Frontal cortex (tissue), 3 donors: ENCODE measurements at regions not wholly inside any gene's neighbourhood (a gene's known extent, or its start where the extent isn't known, plus 50 kb on each side); places are given as distances from the start of the nearest gene placed in this dataset.

Experiments used
- DNase-seq, 2 donors: peaks; one replicate each; pipeline ENCODE4 v3.0.0; 2012; ENCODE audit warnings: low spot score in 2 of 2
- FAIRE-seq: peaks from 2 replicates; lab custom pipeline; 2012; peaks lifted over from hg19 to GRCh38; lab: Jason Lieb, UNC
- donor health status: control.
- donor health status: control.
- donor health status: control.

- no peak for FAIRE-seq
- DNase-seq: no peak
These were observed 560.3 kb upstream of the CDH8 start for GRCh38 chr16:62596584-62596983.

DNA sequence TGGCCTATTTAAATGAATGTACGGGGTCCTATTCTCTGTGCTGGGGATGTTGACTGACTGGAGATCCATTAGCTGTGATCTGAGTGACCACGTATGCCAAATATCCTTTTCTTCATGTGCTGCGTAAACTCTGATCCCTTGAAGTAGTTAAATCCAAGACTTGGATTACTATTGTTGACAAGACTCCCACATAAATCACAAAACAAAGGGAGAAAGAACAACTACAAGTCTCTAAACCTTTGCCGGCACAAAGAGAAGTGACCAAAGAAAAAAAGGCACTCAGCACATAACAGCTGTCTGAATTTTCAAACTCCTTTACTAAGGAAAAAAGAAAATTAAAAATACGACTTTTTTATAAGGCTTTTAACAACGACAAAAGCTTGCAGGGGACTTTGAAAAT lies 559.9 kb upstream of the CDH8 start:
- DNase-seq: no peak
- no peak for FAIRE-seq

DNA sequence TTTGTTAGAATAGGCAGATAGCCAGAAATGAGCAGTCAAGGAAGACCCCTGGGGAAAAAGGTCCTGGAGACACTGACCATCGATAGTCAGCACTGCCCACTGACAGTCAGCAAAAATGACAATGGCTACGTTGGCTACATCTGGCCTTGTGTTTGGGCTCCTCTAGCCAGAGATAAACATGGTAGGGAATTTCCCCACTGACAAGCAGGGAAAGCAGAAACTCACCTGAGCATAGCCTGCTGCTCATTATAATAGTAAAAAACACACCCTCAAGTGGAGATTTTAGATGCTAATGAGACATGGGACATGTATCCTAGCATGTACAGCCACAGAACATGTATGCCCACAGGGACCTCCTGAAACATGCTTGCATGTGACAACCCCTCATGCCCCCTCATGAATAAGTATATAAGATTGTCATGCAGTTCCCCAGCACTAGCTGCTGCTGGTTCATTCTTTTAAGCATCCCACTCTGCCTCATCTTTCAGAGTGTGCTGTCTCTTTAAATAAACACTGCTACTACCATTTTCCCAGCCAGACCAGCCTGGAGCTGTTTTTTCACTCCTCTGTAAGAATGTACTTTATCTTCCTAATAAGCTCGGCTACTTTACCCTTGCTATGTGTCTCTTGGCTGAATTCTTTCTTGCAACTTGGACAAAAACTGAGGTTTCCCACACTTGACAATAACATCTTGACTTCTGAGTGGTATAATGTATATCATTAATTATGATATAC lies 550.1 kb upstream of the CDH8 start:
- no peak for FAIRE-seq

GRCh38 chr16:62585041-62585545 lies 548.9 kb upstream of the CDH8 start:
- FAIRE-seq (no peak), DNase-seq (no peak)

More for the DNA sequence above, 550.1 kb upstream of the CDH8 start:
- no peak for DNase-seq

DNA sequence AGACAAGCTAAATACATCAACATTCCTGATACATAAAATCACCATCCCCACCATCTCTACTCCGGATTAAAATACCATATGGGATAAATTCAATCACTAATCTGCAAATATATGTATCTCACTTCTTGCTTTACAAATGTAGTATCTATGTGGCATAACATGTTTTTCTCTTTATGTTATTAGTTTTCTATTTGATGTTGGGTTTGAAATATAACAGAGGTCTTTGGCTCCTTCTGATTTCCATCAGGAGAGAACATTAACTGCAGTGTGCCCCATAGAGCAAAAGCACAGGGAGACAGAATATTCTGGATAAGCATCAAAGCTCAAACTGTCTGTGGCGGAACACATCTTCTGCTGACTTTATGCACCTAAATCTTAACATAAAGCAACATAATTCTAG lies 547.2 kb upstream of the CDH8 start:
- no peak for DNase-seq
- FAIRE-seq: no peak

DNA sequence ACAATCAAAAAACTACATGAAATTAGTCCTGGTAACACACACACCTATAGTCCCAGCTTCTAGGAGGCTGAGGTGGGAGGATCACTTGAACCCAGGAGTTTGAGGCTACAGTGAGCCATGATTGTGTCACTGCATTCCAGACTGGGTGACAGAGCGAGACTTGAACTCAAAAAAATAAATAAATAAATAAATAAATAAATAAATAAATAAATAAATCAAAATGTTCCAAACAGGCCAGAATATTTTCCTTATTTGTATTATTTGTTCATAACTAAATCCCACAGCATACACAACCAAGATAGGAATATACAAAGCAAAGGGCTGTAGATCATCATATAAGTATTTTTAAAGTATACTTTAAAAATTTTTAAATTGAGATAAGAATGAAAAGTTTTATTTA lies 537.2 kb upstream of the CDH8 start:
- no peak for DNase-seq
- FAIRE-seq: peak; percentile 23

GRCh38 chr16:62568926-62569325 lies 532.7 kb upstream of the CDH8 start:
- FAIRE-seq: no peak
- DNase-seq: no peak

DNA sequence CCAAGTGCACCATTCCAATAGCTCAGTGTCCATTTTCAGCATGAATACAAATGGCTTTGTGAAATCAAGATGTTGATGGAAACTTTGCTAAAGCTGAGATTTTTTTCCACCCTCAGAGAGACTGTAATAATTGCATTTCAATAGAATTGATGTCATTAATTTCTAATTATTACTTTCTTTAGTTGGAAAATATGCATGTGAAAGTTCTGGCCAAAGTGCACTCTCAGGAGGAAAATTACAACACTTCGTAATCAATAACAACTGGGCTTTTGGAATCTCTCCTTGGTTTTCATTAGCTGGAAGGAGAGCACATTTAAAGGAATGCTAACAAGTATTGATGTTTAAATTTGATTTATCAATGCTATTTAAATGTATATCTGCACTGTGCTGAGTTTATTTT lies 529.5 kb upstream of the CDH8 start:
- no peak for FAIRE-seq
- DNase-seq: no peak

DNA sequence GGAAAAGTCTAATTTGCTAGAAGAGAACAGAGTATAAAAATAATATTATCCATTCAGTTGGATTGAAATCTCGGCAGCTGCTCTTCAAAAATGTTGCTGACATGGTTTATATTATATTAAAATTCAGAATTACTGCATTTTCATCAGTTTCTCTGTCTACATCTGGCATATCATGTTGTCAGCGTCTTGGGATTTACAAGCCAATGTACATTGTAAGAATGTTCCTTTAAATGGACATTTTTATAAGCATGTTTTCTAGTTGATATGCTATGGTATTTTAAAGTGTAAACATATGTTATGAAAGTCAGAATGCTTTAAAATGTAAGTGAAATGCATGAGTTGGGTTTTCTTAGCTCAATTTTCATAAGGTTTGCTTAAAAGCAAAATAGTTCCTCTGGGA lies 528.1 kb upstream of the CDH8 start:
- no peak for DNase-seq
- FAIRE-seq: no peak

DNA sequence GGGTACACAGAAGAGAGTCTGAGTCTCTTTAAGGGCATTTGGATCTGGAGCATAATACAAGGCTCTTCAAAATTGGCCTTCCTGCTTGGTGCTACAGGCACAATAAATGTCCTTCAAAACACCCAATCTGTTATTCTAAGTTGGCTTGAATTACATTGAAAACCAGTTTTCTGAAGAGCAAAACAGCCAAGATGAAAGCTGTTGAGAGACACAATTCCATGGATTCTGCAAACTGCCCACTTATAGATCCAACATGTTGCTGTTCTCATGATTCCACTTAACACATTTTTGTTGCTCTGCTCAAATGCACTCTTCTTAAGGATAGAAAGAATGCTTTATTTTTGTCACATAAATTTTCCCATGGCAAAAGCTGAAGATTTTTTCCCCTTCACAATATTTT lies 525.9 kb upstream of the CDH8 start:
- DNase-seq (no peak), FAIRE-seq (no peak)

DNA sequence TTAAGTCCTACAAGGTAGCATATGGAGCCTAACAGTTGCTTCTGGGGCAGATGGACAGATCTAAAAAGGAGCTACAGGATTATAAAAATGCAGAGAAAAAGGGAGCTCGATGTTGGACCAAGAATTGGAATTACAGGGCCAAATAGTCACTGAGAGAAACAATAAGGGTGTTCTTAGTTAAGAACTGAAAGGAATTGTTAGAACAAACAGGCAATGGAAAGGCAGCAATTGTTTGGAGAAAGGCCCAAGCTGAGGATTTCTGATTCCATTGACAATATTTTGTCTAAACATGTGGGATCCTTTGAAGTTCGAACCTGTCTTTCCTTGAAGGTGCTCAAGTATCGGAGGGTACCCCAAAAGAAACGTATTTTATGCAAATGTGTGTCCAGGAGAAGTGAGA lies 513.6 kb upstream of the CDH8 start:
- no peak for DNase-seq
- FAIRE-seq: no peak

DNA sequence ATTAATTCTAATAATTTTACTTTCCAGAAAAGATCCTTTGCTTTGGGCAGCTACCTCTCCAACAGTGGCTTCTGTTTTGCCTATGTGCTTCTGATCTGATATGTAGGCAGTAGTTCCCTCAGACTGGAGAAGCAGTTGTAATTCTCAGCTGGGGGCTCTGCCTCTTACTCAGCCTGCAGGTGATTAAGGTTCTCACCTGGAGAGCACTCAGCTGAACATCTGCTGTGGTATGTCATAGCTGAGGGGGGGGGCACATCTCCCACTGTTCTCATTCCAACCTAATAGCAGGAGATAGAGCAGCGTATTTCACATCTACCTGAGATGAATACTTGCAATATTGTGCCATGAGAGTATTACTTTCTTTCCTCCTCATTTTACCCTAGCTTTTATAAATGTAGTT lies 511.9 kb upstream of the CDH8 start:
- FAIRE-seq (no peak), DNase-seq (no peak)

DNA sequence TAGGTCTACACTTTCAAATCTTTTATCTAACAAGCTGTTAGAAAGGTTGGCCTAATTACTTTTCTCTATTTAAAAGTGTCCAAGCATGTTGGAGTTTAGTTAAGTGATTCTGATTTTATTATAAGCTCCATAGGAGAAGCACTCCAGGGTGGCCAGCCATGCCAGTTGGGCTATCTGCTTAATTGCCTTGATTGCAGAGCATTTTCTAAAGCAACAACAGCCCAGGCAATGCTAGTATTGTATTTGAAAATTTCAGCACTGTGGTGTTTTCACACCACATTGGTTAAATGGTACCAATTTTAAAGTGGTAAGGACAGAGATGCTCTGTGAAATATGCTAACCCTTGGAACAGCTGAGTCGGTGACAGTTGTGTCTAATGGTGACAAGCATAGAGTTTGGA lies 510.5 kb upstream of the CDH8 start:
- DNase-seq (no peak), FAIRE-seq (no peak)

- DNase-seq (no peak), FAIRE-seq (no peak)
These were observed 508.8 kb upstream of the CDH8 start for GRCh38 chr16:62545039-62545438.

DNA sequence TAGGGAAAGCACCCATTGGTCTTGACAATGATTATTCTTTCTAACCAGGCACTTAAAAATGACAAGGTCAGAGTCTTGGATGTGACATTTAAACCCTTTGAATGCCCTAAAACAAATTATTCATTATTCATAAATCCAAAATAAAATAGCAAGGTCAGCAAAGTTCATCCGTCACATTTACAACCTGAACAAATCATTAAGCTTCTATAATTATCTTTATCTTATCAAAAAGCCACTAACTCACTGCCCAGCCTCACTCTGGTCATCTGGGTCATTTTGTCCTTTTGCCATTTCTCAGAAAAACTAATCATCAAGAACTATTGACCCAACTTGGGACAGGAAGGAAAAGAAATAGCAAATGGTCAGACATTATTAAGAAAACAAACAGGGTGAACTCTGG lies 507.3 kb upstream of the CDH8 start:
- DNase-seq (no peak), FAIRE-seq (no peak)

DNA sequence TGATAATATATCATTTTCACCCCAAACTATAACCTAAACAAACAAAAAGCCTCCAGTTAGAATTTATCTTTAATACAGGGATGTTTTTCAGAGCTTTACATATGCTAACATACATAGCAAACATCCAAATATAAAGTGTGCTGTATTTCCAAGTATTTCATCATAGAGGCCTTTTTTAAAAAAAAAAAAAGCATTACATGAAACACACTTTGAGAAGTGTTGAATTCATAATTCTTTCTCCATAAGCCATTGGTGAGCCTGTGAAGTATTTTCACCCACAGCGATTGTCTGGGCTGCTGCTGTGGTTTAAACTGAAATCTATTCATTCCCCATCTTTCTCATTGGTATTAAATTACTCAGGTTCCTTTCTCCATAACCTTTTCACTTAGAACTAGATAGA lies 503.4 kb upstream of the CDH8 start:
- no peak for FAIRE-seq
- DNase-seq: no peak

DNA sequence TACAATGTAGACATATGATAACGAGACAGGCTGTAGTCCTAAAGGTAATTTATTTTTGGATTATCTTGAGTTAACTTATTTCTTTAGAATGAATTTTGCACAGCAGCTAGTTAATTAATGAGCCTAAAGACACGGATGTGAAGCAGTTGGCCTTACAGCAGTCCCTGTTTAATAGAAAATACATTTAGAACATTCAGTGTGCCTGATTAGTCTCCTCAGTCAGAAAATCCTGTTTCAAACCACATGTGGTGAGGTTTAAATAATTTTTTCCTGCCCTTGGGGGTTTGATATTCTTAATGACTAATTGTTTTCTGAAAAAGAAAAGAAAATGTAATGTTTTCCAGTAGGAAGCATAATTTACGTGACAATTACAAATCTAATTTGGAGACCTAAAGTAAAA lies 494.2 kb upstream of the CDH8 start:
- no peak for DNase-seq
- FAIRE-seq: no peak

- FAIRE-seq (no peak), DNase-seq (no peak)
These were observed 479.8 kb upstream of the CDH8 start for GRCh38 chr16:62516001-62516400.

- FAIRE-seq (no peak), DNase-seq (no peak)
These were observed 466.8 kb upstream of the CDH8 start for GRCh38 chr16:62503073-62503472.

DNA sequence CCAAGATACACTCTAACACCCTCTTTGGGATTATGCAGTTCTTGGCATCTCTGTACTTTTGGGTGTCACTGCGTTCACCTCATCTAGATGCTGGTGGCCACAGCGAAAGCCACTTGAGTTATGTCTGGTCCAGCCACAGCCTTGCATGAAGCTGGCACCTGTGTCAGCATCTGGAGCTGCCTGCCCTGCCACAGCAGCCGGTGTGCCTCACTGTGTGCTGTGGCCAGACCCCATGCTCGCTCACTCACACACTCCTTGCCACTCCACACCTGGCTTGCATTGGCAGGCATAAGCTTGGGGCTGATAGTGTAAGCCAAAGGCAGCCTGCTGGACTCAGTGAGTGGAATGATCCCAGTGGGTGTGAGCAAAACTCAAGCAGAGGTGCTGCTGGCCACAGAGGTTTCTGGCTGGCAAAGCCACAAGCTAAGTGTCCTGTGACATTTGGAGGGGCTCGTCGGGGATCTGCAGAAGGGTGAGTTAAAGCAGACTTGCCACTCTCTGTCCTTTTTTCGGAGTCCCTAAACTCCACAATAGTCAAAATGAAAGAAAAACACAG lies 442.7 kb upstream of the CDH8 start:
- DNase-seq (no peak), FAIRE-seq (no peak)

DNA sequence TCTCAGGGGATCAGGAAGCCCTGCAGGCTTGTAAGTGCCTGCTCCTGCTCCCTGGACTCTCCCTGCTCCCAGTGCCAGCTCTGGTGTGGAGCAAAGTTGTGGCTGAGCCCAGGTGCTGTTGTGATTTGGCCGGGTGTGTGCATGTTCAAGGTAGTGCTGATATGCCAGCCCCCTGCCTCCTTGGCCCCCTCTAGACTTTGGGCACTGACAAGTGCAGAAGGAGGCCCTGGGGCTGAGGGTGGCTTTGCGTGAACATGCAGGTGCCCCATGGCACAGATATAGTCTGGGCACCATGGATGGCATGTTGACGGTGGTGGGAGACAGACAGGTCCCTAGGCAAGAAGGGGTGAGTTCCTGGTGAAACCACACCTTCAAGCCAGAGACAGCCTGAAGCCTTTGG lies 441.6 kb upstream of the CDH8 start:
- FAIRE-seq (no peak), DNase-seq (no peak)

DNA sequence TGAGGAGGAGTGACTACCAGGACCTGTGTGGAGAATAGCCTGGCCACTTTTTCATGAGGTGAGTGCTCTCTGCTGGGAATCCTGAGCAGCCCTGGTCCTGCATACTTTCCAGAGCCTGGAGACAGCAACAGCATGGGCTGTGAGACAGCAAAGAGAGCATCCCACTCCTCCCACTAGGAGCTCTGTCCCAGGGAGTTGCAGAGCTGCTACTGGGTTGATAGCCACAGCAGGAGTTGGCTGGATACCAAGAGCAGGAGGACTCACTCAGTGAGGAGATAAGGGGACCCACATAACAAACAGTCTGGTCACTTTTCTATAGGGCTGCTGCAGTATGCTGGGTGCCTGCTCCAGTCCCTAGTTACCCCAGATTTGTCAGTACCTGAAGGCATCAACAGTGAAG lies 439.3 kb upstream of the CDH8 start:
- FAIRE-seq (no peak), DNase-seq (no peak)
